KMS-11 (cell line): ENCODE measurements at regions not wholly inside any gene's neighbourhood (a gene's known extent, or its start where the extent isn't known, plus 50 kb on each side); places are given as distances from the start of the nearest gene placed in this dataset.

Source experiments
- H2AFZ ChIP-seq: fragments of 200-600 bp; sonication (generic); 2 replicates; pipeline ENCODE4 v1.6.1; 2016; ENCODE audit warnings: antibody characterized with exemption, mixed run types, low read depth
- H3K27ac ChIP-seq: fragments of 200-600 bp; sonication (generic); 2 replicates; pipeline ENCODE4 v1.6.1; 2016; ENCODE audit warnings: mild to moderate bottlenecking, mixed run types
- H3K27me3 ChIP-seq: fragments of 200-600 bp; sonication (generic); 2 replicates; pipeline ENCODE4 v1.6.1; 2017; ENCODE audit warnings: mild to moderate bottlenecking, low read depth, mixed run types, moderate library complexity; ENCODE audit not compliant: insufficient read depth
- H3K36me3 ChIP-seq: fragments of 200-600 bp; sonication (generic); 2 replicates; pipeline ENCODE4 v1.6.1; 2017; ENCODE audit warnings: mild to moderate bottlenecking, mixed run types; ENCODE audit not compliant: insufficient read depth
- H3K4me1 ChIP-seq: fragments of 200-600 bp; sonication (generic); 2 replicates; pipeline ENCODE4 v1.6.1; 2016; ENCODE audit warnings: mild to moderate bottlenecking, low read depth, mixed run types; ENCODE audit not compliant: poor library complexity, severe bottlenecking
- H3K4me2 ChIP-seq: fragments of 200-600 bp; sonication (generic); 2 replicates; pipeline ENCODE4 v1.7.0; 2016; ENCODE audit warnings: mild to moderate bottlenecking, mixed run types
- H3K4me3 ChIP-seq: fragments of 200-600 bp; sonication (generic); IDR thresholded peaks from 2 replicates; pipeline ENCODE4 v1.6.1; 2017; ENCODE audit warnings: low read depth, low read length, mixed read lengths; ENCODE audit not compliant: insufficient read depth
- H3K79me2 ChIP-seq: fragments of 200-600 bp; sonication (generic); 2 replicates; pipeline ENCODE4 v1.6.1; 2016; ENCODE audit warnings: low read depth, mixed run types; ENCODE audit not compliant: insufficient read depth
- H3K9ac ChIP-seq: fragments of 200-600 bp; sonication (generic); 2 replicates; pipeline ENCODE4 v1.6.1; 2016; ENCODE audit warnings: mild to moderate bottlenecking, mixed run types
- H4K20me1 ChIP-seq: fragments of 200-600 bp; sonication (generic); 2 replicates; pipeline ENCODE4 v1.6.1; 2016; ENCODE audit warnings: mild to moderate bottlenecking, mixed run types; ENCODE audit not compliant: insufficient read depth
- TF ChIP-seq, protein P1 (sequence below): fragments of 200-600 bp; sonication (generic); conservative IDR thresholded peaks from 2 replicates; pipeline ENCODE4 v1.6.1; 2017; ENCODE audit warnings: low read depth, mild to moderate bottlenecking, antibody characterized with exemption, low read length, moderate library complexity, mixed read lengths

GRCh38 chr1:239590556-239590955 lies 204.2 kb downstream of the CHRM3 start:
- no peak overlapping the region for H3K9ac ChIP-seq
- H3K36me3 ChIP-seq: no peaks in the 10 kb centered on the region
- H2AFZ ChIP-seq: no peak overlapping the region
- no peaks in the 10 kb centered on the region for H3K27me3 ChIP-seq
- no peak overlapping the region for H3K4me3 ChIP-seq
- H3K4me1 ChIP-seq: no peaks in the 10 kb centered on the region
- no peak overlapping the region for H3K4me2 ChIP-seq
- H3K27ac ChIP-seq: no peak overlapping the region
- H3K79me2 ChIP-seq: no peaks in the 10 kb centered on the region
- TF ChIP-seq, protein P1, sequence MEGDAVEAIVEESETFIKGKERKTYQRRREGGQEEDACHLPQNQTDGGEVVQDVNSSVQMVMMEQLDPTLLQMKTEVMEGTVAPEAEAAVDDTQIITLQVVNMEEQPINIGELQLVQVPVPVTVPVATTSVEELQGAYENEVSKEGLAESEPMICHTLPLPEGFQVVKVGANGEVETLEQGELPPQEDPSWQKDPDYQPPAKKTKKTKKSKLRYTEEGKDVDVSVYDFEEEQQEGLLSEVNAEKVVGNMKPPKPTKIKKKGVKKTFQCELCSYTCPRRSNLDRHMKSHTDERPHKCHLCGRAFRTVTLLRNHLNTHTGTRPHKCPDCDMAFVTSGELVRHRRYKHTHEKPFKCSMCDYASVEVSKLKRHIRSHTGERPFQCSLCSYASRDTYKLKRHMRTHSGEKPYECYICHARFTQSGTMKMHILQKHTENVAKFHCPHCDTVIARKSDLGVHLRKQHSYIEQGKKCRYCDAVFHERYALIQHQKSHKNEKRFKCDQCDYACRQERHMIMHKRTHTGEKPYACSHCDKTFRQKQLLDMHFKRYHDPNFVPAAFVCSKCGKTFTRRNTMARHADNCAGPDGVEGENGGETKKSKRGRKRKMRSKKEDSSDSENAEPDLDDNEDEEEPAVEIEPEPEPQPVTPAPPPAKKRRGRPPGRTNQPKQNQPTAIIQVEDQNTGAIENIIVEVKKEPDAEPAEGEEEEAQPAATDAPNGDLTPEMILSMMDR: no peak
- H4K20me1 ChIP-seq: no peaks in the 10 kb centered on the region

DNA sequence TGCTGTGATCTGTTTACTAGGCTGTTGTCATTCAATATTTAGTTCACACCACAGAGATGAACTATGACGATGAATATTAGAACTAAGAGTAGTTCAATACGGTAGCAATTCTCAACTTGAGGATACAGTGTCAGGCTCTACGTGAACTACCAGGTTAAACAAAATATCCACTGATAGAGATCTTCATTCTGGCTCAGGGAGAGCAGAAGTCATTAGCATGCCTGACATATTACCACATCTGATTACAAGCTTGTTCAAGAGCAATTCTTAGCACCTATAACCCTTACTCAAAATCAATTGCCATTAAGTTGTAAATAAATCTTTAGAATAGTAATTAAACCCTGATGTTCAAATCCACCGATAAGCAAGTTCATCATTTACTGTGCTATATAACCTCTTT lies 207.2 kb downstream of the CHRM3 start:
- no peaks in the 10 kb centered on the region for H3K36me3 ChIP-seq
- no peaks in the 10 kb centered on the region for H3K27me3 ChIP-seq
- no peak overlapping the region for H3K27ac ChIP-seq
- TF ChIP-seq, protein P1: no peak
- H3K79me2 ChIP-seq: no peaks in the 10 kb centered on the region
- no peak overlapping the region for H2AFZ ChIP-seq
- H3K4me2 ChIP-seq: no peak overlapping the region
- no peaks in the 10 kb centered on the region for H4K20me1 ChIP-seq
- no peaks in the 10 kb centered on the region for H3K4me1 ChIP-seq
- no peak overlapping the region for H3K4me3 ChIP-seq
- no peak overlapping the region for H3K9ac ChIP-seq

DNA sequence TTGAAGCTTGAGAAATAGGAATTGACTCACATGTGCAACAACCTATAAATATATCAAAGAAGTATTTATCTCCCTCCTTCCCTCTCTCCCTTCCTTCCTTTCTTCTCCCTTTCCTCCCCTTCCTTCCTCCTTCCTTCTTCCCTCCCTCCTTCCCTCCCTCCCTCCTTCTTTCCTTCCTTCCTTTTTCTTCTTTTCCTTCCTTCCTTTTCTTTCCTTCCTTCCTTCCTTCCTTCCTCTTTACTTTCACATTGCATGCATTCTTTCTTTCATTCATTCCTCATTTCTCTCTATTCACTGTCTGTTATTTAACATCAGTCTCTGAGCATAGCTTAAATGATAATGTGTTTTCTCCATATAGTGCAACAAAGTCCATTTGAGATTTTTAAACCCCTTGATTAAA lies 214.2 kb downstream of the CHRM3 start:
- Histone ChIP-seq H3K4me3 (no peak overlapping the region), H3K4me2 (no peak overlapping the region), H4K20me1 (no peaks in the 10 kb centered on the region), H3K27me3 (no peaks in the 10 kb centered on the region), H3K27ac (no peak overlapping the region), H3K36me3 (no peaks in the 10 kb centered on the region), H3K79me2 (no peaks in the 10 kb centered on the region), H3K9ac (no peak overlapping the region), H2AFZ (no peak overlapping the region), H3K4me1 (no peaks in the 10 kb centered on the region)
- TF ChIP-seq, protein P1: no peak

DNA sequence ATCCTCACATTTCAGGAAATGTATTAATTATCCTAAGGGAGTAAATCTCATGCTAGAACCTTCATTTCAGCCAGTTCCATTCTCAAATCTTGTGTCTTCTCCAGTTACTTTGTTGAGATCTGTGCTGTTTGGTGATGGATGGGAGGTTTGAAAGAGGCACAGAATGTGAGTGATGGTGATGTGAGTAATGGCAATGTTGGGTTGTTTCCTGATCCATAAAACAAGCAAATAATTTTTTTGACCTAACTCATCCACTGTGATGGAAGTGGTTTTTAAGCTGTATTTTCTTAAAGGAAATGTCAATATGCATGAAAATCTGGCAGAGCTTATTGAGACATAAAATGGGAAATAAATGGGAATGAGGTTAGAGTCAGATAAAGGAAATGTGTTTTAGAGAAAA lies 214.7 kb downstream of the CHRM3 start:
- Histone ChIP-seq H3K9ac (no peak overlapping the region), H4K20me1 (no peaks in the 10 kb centered on the region), H3K27me3 (no peaks in the 10 kb centered on the region), H3K4me2 (no peak overlapping the region), H3K36me3 (no peaks in the 10 kb centered on the region), H3K27ac (no peak overlapping the region), H2AFZ (no peak overlapping the region), H3K79me2 (no peaks in the 10 kb centered on the region), H3K4me3 (no peak overlapping the region), H3K4me1 (no peaks in the 10 kb centered on the region)
- TF ChIP-seq, protein P1: no peak
